WTC11 (cell line): ENCODE measurements at regions not wholly inside any gene's neighbourhood (a gene's known extent, or its start where the extent isn't known, plus 50 kb on each side); places are given as distances from the start of the nearest gene placed in this dataset.

Experiments
- ATAC-seq: fragments of 200-7000 bp; cut with Tn5 transposase; 2 replicates; pipeline ENCODE4 v1.10.0; 2021; ENCODE audit warnings: mild to moderate bottlenecking, moderate library complexity
- CTCF ChIA-PET: fragments of 300-600 bp; sonication (Branson Sonifier 250); formaldehyde crosslinking; loops from one replicate; lab custom pipeline; 2021; ENCODE audit warnings: antibody characterized with exemption; lab: Charles Lee
- POLR2A ChIA-PET: fragments of 350-600 bp; sonication (Branson Sonifier 250); formaldehyde crosslinking; loops from one replicate; lab custom pipeline; 2021; ENCODE audit warnings: antibody characterized with exemption; lab: Charles Lee
- DNase-seq: peaks from one replicate; pipeline ENCODE4 v3.0.0; 2021; ENCODE audit warnings: low spot score
- H3K27ac Mint-ChIP-seq: 2 replicates; pipeline ENCODE4 v1.8.0; 2021; ENCODE audit warnings: mixed read lengths
- H3K27me3 Mint-ChIP-seq: 2 replicates; pipeline ENCODE4 v1.8.0; 2021; ENCODE audit warnings: low read depth, mild to moderate bottlenecking, moderate library complexity, mixed read lengths
- H3K36me3 Mint-ChIP-seq: 2 replicates; pipeline ENCODE4 v1.8.0; 2021; ENCODE audit warnings: mixed read lengths
- H3K4me1 Mint-ChIP-seq: 2 replicates; pipeline ENCODE4 v1.8.0; 2022; ENCODE audit warnings: mixed read lengths
- H3K4me3 Mint-ChIP-seq: 2 replicates; pipeline ENCODE4 v1.8.0; 2021; ENCODE audit warnings: mild to moderate bottlenecking, moderate library complexity, mixed read lengths
- H3K9me3 Mint-ChIP-seq: 2 replicates; pipeline ENCODE4 v1.8.0; 2021; ENCODE audit warnings: mixed read lengths
- ARID4B ChIP-seq: sonication (generic); formaldehyde crosslinking; IDR thresholded peaks from 2 replicates; pipeline ENCODE4 v1.8.0; 2023; ENCODE audit warnings: missing genetic modification reagents, mild to moderate bottlenecking, borderline replicate concordance
- ATF3 ChIP-seq: sonication (generic); formaldehyde crosslinking; conservative IDR thresholded peaks from 2 replicates; pipeline ENCODE4 v1.8.1; 2022; ENCODE audit warnings: mild to moderate bottlenecking, missing genetic modification reagents
- CBFB ChIP-seq: sonication (generic); formaldehyde crosslinking; IDR thresholded peaks from 2 replicates; pipeline ENCODE4 v1.8.1; 2022; ENCODE audit warnings: mild to moderate bottlenecking, low read depth, missing genetic modification reagents
- ELF4 ChIP-seq: sonication (generic); formaldehyde crosslinking; IDR thresholded peaks from 2 replicates; pipeline ENCODE4 v1.8.1; 2022; ENCODE audit warnings: low read depth, mild to moderate bottlenecking, moderate library complexity, missing genetic modification reagents
- ESRRA ChIP-seq: sonication (generic); formaldehyde crosslinking; IDR thresholded peaks from 2 replicates; pipeline ENCODE4 v1.8.1; 2022; ENCODE audit warnings: mild to moderate bottlenecking, missing genetic modification reagents, borderline replicate concordance
- FOXK1 ChIP-seq: sonication (generic); formaldehyde crosslinking; IDR thresholded peaks from 2 replicates; pipeline ENCODE4 v1.8.0; 2022; ENCODE audit warnings: mild to moderate bottlenecking, moderate library complexity, missing genetic modification reagents
- FOXP1 ChIP-seq: sonication (generic); formaldehyde crosslinking; IDR thresholded peaks from 2 replicates; pipeline ENCODE4 v1.8.0; 2022; ENCODE audit warnings: missing genetic modification reagents, mild to moderate bottlenecking, moderate library complexity, borderline replicate concordance
- MLX ChIP-seq: sonication (generic); formaldehyde crosslinking; IDR thresholded peaks from 2 replicates; pipeline ENCODE4 v1.8.1; 2023; ENCODE audit warnings: mild to moderate bottlenecking, missing genetic modification reagents, moderate library complexity
- PRRX2 ChIP-seq: fragments of 250-450 bp; sonication (Bioruptor Pico); IDR thresholded peaks from 2 replicates; pipeline ENCODE4 v1.8.0; 2021; ENCODE audit warnings: mild to moderate bottlenecking
- RELA ChIP-seq: sonication (generic); formaldehyde crosslinking; IDR thresholded peaks from 2 replicates; pipeline ENCODE4 v1.8.1; 2022; ENCODE audit warnings: missing genetic modification reagents, mild to moderate bottlenecking, borderline replicate concordance
- TCF7 ChIP-seq: sonication (generic); formaldehyde crosslinking; IDR thresholded peaks from 2 replicates; pipeline ENCODE4 v1.8.0; 2022; ENCODE audit warnings: mild to moderate bottlenecking, low read depth, missing genetic modification reagents, moderate library complexity
- ZNF219 ChIP-seq: sonication (generic); formaldehyde crosslinking; IDR thresholded peaks from 2 replicates; pipeline ENCODE4 v1.8.0; 2023; ENCODE audit warnings: missing genetic modification reagents, mild to moderate bottlenecking, borderline replicate concordance
- ZNF232 ChIP-seq: sonication (generic); formaldehyde crosslinking; IDR thresholded peaks from 2 replicates; pipeline ENCODE4 v1.8.0; 2022; ENCODE audit warnings: mild to moderate bottlenecking, missing genetic modification reagents
- ZSCAN18 ChIP-seq: fragments of 250-450 bp; sonication (Bioruptor Pico); IDR thresholded peaks from 2 replicates; pipeline ENCODE4 v2.1.2; 2022; ENCODE audit warnings: mild to moderate bottlenecking, moderate library complexity
- TF ChIP-seq, protein P1 (sequence below): fragments of 250-450 bp; sonication (Bioruptor Pico); IDR thresholded peaks from 2 replicates; pipeline ENCODE4 v1.9.0; 2021; ENCODE audit warnings: mild to moderate bottlenecking
- TF ChIP-seq, protein P2 (sequence below): sonication (generic); formaldehyde crosslinking; IDR thresholded peaks from 2 replicates; pipeline ENCODE4 v1.8.1; 2023; ENCODE audit warnings: mild to moderate bottlenecking, missing genetic modification reagents, moderate library complexity
- TF ChIP-seq, protein P3 (sequence below): sonication (generic); formaldehyde crosslinking; IDR thresholded peaks from 2 replicates; pipeline ENCODE4 v1.8.1; 2022; ENCODE audit warnings: missing genetic modification reagents, borderline replicate concordance
- TF ChIP-seq, protein P4 (sequence below): sonication (generic); formaldehyde crosslinking; IDR thresholded peaks from 2 replicates; pipeline ENCODE4 v1.8.0; 2022; ENCODE audit warnings: mild to moderate bottlenecking, missing genetic modification reagents
- TF ChIP-seq, protein P5 (sequence below): sonication (generic); formaldehyde crosslinking; IDR thresholded peaks from 2 replicates; pipeline ENCODE4 v1.8.1; 2023; ENCODE audit warnings: mild to moderate bottlenecking, missing genetic modification reagents, borderline replicate concordance

- TF ChIP-seq, protein P1, sequence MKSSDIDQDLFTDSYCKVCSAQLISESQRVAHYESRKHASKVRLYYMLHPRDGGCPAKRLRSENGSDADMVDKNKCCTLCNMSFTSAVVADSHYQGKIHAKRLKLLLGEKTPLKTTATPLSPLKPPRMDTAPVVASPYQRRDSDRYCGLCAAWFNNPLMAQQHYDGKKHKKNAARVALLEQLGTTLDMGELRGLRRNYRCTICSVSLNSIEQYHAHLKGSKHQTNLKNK: no peak
- TF ChIP-seq, protein P2, sequence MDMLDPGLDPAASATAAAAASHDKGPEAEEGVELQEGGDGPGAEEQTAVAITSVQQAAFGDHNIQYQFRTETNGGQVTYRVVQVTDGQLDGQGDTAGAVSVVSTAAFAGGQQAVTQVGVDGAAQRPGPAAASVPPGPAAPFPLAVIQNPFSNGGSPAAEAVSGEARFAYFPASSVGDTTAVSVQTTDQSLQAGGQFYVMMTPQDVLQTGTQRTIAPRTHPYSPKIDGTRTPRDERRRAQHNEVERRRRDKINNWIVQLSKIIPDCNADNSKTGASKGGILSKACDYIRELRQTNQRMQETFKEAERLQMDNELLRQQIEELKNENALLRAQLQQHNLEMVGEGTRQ (CRISPR knock-in tag): no peak
- TF ChIP-seq, all 79 proteins: peak for 0
Observed at GRCh38 chr10:36053271-36053670, 411.2 kb upstream of the FZD8 start (continued).

GRCh38 chr10:36051500-36051991, 409.4 kb upstream of the FZD8 start:
- ChIA-PET POLR2A (no interaction called here), CTCF (interaction anchor here (1.3 kb wide), 1 partner anchor 9 kb away, joined by 5 read pairs; no protein-coding TSS in a partner anchor)
- no peaks in the 10 kb centered on the region for H3K27me3 Mint-ChIP-seq
- DNase-seq: no peak
- H3K36me3 Mint-ChIP-seq: no peaks in the 10 kb centered on the region
- H3K27ac Mint-ChIP-seq: no peak overlapping the region; the same call in 1 of the 2 replicates
- H3K9me3 Mint-ChIP-seq: peaks cover 19% of the 10 kb centered on the region
- H3K4me3 Mint-ChIP-seq: no peak overlapping the region
- H3K4me1 Mint-ChIP-seq: peaks cover 7% of the 10 kb centered on the region
- ATAC-seq: no peak
- TF ChIP-seq RELA (no peak), ELF4 (CRISPR knock-in tag) (no peak), ZNF219 (CRISPR knock-in tag) (no peak), ESRRA (no peak), FOXP1 (CRISPR knock-in tag) (no peak), MLX (no peak), PRRX2 (CRISPR knock-in tag) (no peak), ZNF232 (no peak), TCF7 (CRISPR knock-in tag) (no peak), ATF3 (CRISPR knock-in tag) (no peak), CBFB (CRISPR knock-in tag) (no peak), ZSCAN18 (CRISPR knock-in tag) (no peak), ARID4B (no peak), FOXK1 (CRISPR knock-in tag) (no peak)
- TF ChIP-seq, protein P3, sequence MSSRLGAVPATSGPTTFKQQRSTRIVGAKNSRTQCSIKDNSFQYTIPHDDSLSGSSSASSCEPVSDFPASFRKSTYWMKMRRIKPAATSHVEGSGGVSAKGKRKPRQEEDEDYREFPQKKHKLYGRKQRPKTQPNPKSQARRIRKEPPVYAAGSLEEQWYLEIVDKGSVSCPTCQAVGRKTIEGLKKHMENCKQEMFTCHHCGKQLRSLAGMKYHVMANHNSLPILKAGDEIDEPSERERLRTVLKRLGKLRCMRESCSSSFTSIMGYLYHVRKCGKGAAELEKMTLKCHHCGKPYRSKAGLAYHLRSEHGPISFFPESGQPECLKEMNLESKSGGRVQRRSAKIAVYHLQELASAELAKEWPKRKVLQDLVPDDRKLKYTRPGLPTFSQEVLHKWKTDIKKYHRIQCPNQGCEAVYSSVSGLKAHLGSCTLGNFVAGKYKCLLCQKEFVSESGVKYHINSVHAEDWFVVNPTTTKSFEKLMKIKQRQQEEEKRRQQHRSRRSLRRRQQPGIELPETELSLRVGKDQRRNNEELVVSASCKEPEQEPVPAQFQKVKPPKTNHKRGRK (CRISPR knock-in tag): no peak
- TF ChIP-seq, protein P4, sequence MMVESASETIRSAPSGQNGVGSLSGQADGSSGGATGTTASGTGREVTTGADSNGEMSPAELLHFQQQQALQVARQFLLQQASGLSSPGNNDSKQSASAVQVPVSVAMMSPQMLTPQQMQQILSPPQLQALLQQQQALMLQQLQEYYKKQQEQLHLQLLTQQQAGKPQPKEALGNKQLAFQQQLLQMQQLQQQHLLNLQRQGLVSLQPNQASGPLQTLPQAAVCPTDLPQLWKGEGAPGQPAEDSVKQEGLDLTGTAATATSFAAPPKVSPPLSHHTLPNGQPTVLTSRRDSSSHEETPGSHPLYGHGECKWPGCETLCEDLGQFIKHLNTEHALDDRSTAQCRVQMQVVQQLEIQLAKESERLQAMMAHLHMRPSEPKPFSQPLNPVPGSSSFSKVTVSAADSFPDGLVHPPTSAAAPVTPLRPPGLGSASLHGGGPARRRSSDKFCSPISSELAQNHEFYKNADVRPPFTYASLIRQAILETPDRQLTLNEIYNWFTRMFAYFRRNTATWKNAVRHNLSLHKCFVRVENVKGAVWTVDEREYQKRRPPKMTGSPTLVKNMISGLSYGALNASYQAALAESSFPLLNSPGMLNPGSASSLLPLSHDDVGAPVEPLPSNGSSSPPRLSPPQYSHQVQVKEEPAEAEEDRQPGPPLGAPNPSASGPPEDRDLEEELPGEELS (CRISPR knock-in tag): no peak
- TF ChIP-seq, protein P5, sequence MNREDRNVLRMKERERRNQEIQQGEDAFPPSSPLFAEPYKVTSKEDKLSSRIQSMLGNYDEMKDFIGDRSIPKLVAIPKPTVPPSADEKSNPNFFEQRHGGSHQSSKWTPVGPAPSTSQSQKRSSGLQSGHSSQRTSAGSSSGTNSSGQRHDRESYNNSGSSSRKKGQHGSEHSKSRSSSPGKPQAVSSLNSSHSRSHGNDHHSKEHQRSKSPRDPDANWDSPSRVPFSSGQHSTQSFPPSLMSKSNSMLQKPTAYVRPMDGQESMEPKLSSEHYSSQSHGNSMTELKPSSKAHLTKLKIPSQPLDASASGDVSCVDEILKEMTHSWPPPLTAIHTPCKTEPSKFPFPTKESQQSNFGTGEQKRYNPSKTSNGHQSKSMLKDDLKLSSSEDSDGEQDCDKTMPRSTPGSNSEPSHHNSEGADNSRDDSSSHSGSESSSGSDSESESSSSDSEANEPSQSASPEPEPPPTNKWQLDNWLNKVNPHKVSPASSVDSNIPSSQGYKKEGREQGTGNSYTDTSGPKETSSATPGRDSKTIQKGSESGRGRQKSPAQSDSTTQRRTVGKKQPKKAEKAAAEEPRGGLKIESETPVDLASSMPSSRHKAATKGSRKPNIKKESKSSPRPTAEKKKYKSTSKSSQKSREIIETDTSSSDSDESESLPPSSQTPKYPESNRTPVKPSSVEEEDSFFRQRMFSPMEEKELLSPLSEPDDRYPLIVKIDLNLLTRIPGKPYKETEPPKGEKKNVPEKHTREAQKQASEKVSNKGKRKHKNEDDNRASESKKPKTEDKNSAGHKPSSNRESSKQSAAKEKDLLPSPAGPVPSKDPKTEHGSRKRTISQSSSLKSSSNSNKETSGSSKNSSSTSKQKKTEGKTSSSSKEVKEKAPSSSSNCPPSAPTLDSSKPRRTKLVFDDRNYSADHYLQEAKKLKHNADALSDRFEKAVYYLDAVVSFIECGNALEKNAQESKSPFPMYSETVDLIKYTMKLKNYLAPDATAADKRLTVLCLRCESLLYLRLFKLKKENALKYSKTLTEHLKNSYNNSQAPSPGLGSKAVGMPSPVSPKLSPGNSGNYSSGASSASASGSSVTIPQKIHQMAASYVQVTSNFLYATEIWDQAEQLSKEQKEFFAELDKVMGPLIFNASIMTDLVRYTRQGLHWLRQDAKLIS (CRISPR knock-in tag): no peak
